ENCODE measurements at regions not wholly inside any gene's neighbourhood (a gene's known extent, or its start where the extent isn't known, plus 50 kb on each side); places are given as distances from the start of the nearest gene placed in this dataset.
A peak's percentile ranks its signal among the peaks of the same experiment; 100 is the strongest.

- H3K9ac ChIP-seq (ENCODE audit: low read length), result no peak overlapping the region
- peaks cover 26% of the 10 kb centered on the region for H3K27me3 ChIP-seq (ENCODE audit: control insufficient read depth, insufficient read depth, low read length)
- no peaks in the 10 kb centered on the region; the same call in 1 of the 2 replicates for H3K9me3 ChIP-seq (ENCODE audit: control insufficient read depth, insufficient read depth, low read depth, low read length)
- H3K4me1 ChIP-seq (ENCODE audit: control insufficient read depth, insufficient read depth, low read length), result peaks cover 28% of the 10 kb centered on the region
- H3K36me3 ChIP-seq (ENCODE audit: control insufficient read depth, insufficient read depth, low read length), result no peaks in the 10 kb centered on the region
- no peak overlapping the region for H3K27ac ChIP-seq (ENCODE audit: low read depth, low read length)
- no peak overlapping the region for H3K4me3 ChIP-seq (ENCODE audit: low read depth, low read length)
Measured at GRCh38 chr6:168210239-168211105, 109.1 kb downstream of the DACT2 start.

- Histone ChIP-seq H3K36me3 (ENCODE audit: control insufficient read depth, insufficient read depth, low read length) (no peaks in the 10 kb centered on the region), H3K27ac (ENCODE audit: low read depth, low read length) (no peak overlapping the region), H3K4me3 (ENCODE audit: low read depth, low read length) (peak overlapping the region; percentile 27; the same call in 1 of the 2 replicates), H3K4me1 (ENCODE audit: control insufficient read depth, insufficient read depth, low read length) (peaks cover 21% of the 10 kb centered on the region), H3K27me3 (ENCODE audit: control insufficient read depth, insufficient read depth, low read length) (peaks cover 16% of the 10 kb centered on the region), H3K9me3 (ENCODE audit: control insufficient read depth, insufficient read depth, low read depth, low read length) (no peaks in the 10 kb centered on the region; the same call in 1 of the 2 replicates), H3K9ac (ENCODE audit: low read length) (no peak overlapping the region)
Measured at GRCh38 chr6:168209420-168209819, 110.2 kb downstream of the DACT2 start.

- peak overlapping the region; percentile 27; the same call in 1 of the 2 replicates for H3K4me3 ChIP-seq (ENCODE audit: low read depth, low read length)
- no peak overlapping the region for H3K9ac ChIP-seq (ENCODE audit: low read length)
- H3K36me3 ChIP-seq (ENCODE audit: control insufficient read depth, insufficient read depth, low read length), result no peaks in the 10 kb centered on the region
- peaks cover 15% of the 10 kb centered on the region for H3K27me3 ChIP-seq (ENCODE audit: control insufficient read depth, insufficient read depth, low read length)
- peaks cover 21% of the 10 kb centered on the region for H3K4me1 ChIP-seq (ENCODE audit: control insufficient read depth, insufficient read depth, low read length)
- no peaks in the 10 kb centered on the region; the same call in 1 of the 2 replicates for H3K9me3 ChIP-seq (ENCODE audit: control insufficient read depth, insufficient read depth, low read depth, low read length)
- no peak overlapping the region for H3K27ac ChIP-seq (ENCODE audit: low read depth, low read length)
Measured at GRCh38 chr6:168208854-168209253, 110.7 kb downstream of the DACT2 start.

- Histone ChIP-seq H3K36me3 (ENCODE audit: control insufficient read depth, insufficient read depth, low read length) (no peaks in the 10 kb centered on the region), H3K4me3 (ENCODE audit: low read depth, low read length) (no peak overlapping the region), H3K4me1 (ENCODE audit: control insufficient read depth, insufficient read depth, low read length) (peaks cover 21% of the 10 kb centered on the region), H3K9me3 (ENCODE audit: control insufficient read depth, insufficient read depth, low read depth, low read length) (no peaks in the 10 kb centered on the region; the same call in 1 of the 2 replicates), H3K9ac (ENCODE audit: low read length) (no peak overlapping the region), H3K27me3 (ENCODE audit: control insufficient read depth, insufficient read depth, low read length) (peaks cover 15% of the 10 kb centered on the region), H3K27ac (ENCODE audit: low read depth, low read length) (no peak overlapping the region)
Measured at GRCh38 chr6:168208402-168208801, 111.2 kb downstream of the DACT2 start.

- no peak overlapping the region for H3K4me3 ChIP-seq (ENCODE audit: low read depth, low read length)
- peaks cover 15% of the 10 kb centered on the region for H3K27me3 ChIP-seq (ENCODE audit: control insufficient read depth, insufficient read depth, low read length)
- no peaks in the 10 kb centered on the region; the same call in 1 of the 2 replicates for H3K9me3 ChIP-seq (ENCODE audit: control insufficient read depth, insufficient read depth, low read depth, low read length)
- H3K27ac ChIP-seq (ENCODE audit: low read depth, low read length), result no peak overlapping the region
- no peak overlapping the region for H3K9ac ChIP-seq (ENCODE audit: low read length)
- peaks cover 21% of the 10 kb centered on the region for H3K4me1 ChIP-seq (ENCODE audit: control insufficient read depth, insufficient read depth, low read length)
- H3K36me3 ChIP-seq (ENCODE audit: control insufficient read depth, insufficient read depth, low read length), result no peaks in the 10 kb centered on the region
Measured at GRCh38 chr6:168207421-168208175, 112.0 kb downstream of the DACT2 start.

- Histone ChIP-seq H3K36me3 (ENCODE audit: control insufficient read depth, insufficient read depth, low read length) (no peaks in the 10 kb centered on the region), H3K9ac (ENCODE audit: low read length) (no peak overlapping the region), H3K27ac (ENCODE audit: low read depth, low read length) (no peak overlapping the region), H3K4me1 (ENCODE audit: control insufficient read depth, insufficient read depth, low read length) (peaks cover 21% of the 10 kb centered on the region), H3K9me3 (ENCODE audit: control insufficient read depth, insufficient read depth, low read depth, low read length) (no peaks in the 10 kb centered on the region; the same call in 1 of the 2 replicates), H3K4me3 (ENCODE audit: low read depth, low read length) (no peak overlapping the region), H3K27me3 (ENCODE audit: control insufficient read depth, insufficient read depth, low read length) (peaks cover 15% of the 10 kb centered on the region)
Measured at GRCh38 chr6:168206661-168207274, 112.8 kb downstream of the DACT2 start.

- no peak overlapping the region for H3K4me3 ChIP-seq (ENCODE audit: low read depth, low read length)
- H3K9me3 ChIP-seq (ENCODE audit: control insufficient read depth, insufficient read depth, low read depth, low read length), result no peaks in the 10 kb centered on the region; the same call in 1 of the 2 replicates
- H3K27ac ChIP-seq (ENCODE audit: low read depth, low read length), result no peak overlapping the region
- no peak overlapping the region for H3K9ac ChIP-seq (ENCODE audit: low read length)
- peaks cover 21% of the 10 kb centered on the region for H3K4me1 ChIP-seq (ENCODE audit: control insufficient read depth, insufficient read depth, low read length)
- H3K27me3 ChIP-seq (ENCODE audit: control insufficient read depth, insufficient read depth, low read length), result peaks cover 15% of the 10 kb centered on the region
- H3K36me3 ChIP-seq (ENCODE audit: control insufficient read depth, insufficient read depth, low read length), result no peaks in the 10 kb centered on the region
Measured at GRCh38 chr6:168206186-168206585, 113.4 kb downstream of the DACT2 start.

GRCh38 chr6:168201799-168202198, 117.8 kb downstream of the DACT2 start:
- Histone ChIP-seq H3K9ac (ENCODE audit: low read length) (no peak overlapping the region), H3K4me3 (ENCODE audit: low read depth, low read length) (no peak overlapping the region), H3K36me3 (ENCODE audit: control insufficient read depth, insufficient read depth, low read length) (no peaks in the 10 kb centered on the region), H3K27me3 (ENCODE audit: control insufficient read depth, insufficient read depth, low read length) (peaks cover 5% of the 10 kb centered on the region; the same call in 1 of the 2 replicates), H3K9me3 (ENCODE audit: control insufficient read depth, insufficient read depth, low read depth, low read length) (no peaks in the 10 kb centered on the region; the same call in 1 of the 2 replicates), H3K27ac (ENCODE audit: low read depth, low read length) (no peak overlapping the region), H3K4me1 (ENCODE audit: control insufficient read depth, insufficient read depth, low read length) (no peaks in the 10 kb centered on the region)

- H3K36me3 ChIP-seq (ENCODE audit: control insufficient read depth, insufficient read depth, low read length), result no peaks in the 10 kb centered on the region
- no peak overlapping the region for H3K27ac ChIP-seq (ENCODE audit: low read depth, low read length)
- no peak overlapping the region for H3K4me3 ChIP-seq (ENCODE audit: low read depth, low read length)
- no peaks in the 10 kb centered on the region; the same call in 1 of the 2 replicates for H3K9me3 ChIP-seq (ENCODE audit: control insufficient read depth, insufficient read depth, low read depth, low read length)
- H3K9ac ChIP-seq (ENCODE audit: low read length), result no peak overlapping the region
- H3K27me3 ChIP-seq (ENCODE audit: control insufficient read depth, insufficient read depth, low read length), result peaks cover 5% of the 10 kb centered on the region; the same call in 1 of the 2 replicates
- no peaks in the 10 kb centered on the region for H3K4me1 ChIP-seq (ENCODE audit: control insufficient read depth, insufficient read depth, low read length)
Measured at GRCh38 chr6:168201383-168201782, 118.2 kb downstream of the DACT2 start.

- Histone ChIP-seq H3K9me3 (ENCODE audit: control insufficient read depth, insufficient read depth, low read depth, low read length) (no peaks in the 10 kb centered on the region), H3K27ac (ENCODE audit: low read depth, low read length) (no peak overlapping the region), H3K4me3 (ENCODE audit: low read depth, low read length) (no peak overlapping the region), H3K4me1 (ENCODE audit: control insufficient read depth, insufficient read depth, low read length) (no peaks in the 10 kb centered on the region), H3K9ac (ENCODE audit: low read length) (no peak overlapping the region), H3K27me3 (ENCODE audit: control insufficient read depth, insufficient read depth, low read length) (peaks cover 5% of the 10 kb centered on the region; the same call in 1 of the 2 replicates), H3K36me3 (ENCODE audit: control insufficient read depth, insufficient read depth, low read length) (no peaks in the 10 kb centered on the region)
Measured at GRCh38 chr6:168200571-168201134, 118.9 kb downstream of the DACT2 start.
